PC-3 (cell line): ENCODE measurements at regions not wholly inside any gene's neighbourhood (a gene's known extent, or its start where the extent isn't known, plus 50 kb on each side); places are given as distances from the start of the nearest gene placed in this dataset.

Source experiments
- ATAC-seq: fragments of 200-7000 bp; cut with Tn5 transposase; 2 replicates; pipeline ENCODE4 v1.9.1; 2020; ENCODE audit warnings: mild to moderate bottlenecking, moderate library complexity
- BruUV-seq: library from RNA; stranded (reverse); fragments of 400-500 nt; replicated peaks from 2 replicates; lab custom pipeline; 2021; lab: Mats Ljungman, UMichigan
- CTCF ChIA-PET: fragments of 300-600 bp; sonication (Branson Sonifier 250); formaldehyde crosslinking; loops from one replicate; lab custom pipeline; 2022; ENCODE audit warnings: antibody characterized with exemption; lab: Charles Lee
- POLR2A ChIA-PET: fragments of 300-600 bp; sonication (Branson Sonifier 250); formaldehyde crosslinking; loops from one replicate; lab custom pipeline; 2022; ENCODE audit warnings: antibody characterized with exemption; ENCODE audit not compliant: unreplicated experiment; lab: Charles Lee
- DNase-seq: peaks from one replicate; pipeline ENCODE4 v3.0.0-alpha.2; 2015
- H2AFZ ChIP-seq: fragments of 300-600 bp; sonication (generic); 2 replicates; pipeline ENCODE4 v1.6.0; 2016; ENCODE audit warnings: antibody characterized with exemption, low read length
- H3F3A ChIP-seq: fragments of 300-600 bp; sonication (generic); one replicate; pipeline ENCODE4 v1.6.0; 2017; ENCODE audit warnings: antibody characterized with exemption, low read length, control low read depth, mild to moderate bottlenecking; ENCODE audit not compliant: unreplicated experiment
- H3K27ac ChIP-seq: fragments of 300-600 bp; sonication (generic); 2 replicates; pipeline ENCODE4 v1.5.1; 2016; ENCODE audit warnings: mild to moderate bottlenecking, low read length
- H3K27me3 ChIP-seq: fragments of 300-600 bp; sonication (generic); 2 replicates; pipeline ENCODE4 v1.6.1; 2016; ENCODE audit warnings: low read length, mixed read lengths
- H3K36me3 ChIP-seq: fragments of 300-600 bp; sonication (generic); 2 replicates; pipeline ENCODE4 v1.6.1; 2016; ENCODE audit warnings: low read depth, mixed run types, low read length, mixed read lengths
- H3K4me1 ChIP-seq: fragments of 300-600 bp; sonication (generic); 2 replicates; pipeline ENCODE4 v1.5.1; 2016; ENCODE audit warnings: low read length; ENCODE audit not compliant: insufficient read depth
- H3K4me2 ChIP-seq: fragments of 300-600 bp; sonication (generic); 2 replicates; pipeline ENCODE4 v1.6.0; 2016; ENCODE audit warnings: low read length
- H3K4me3 ChIP-seq: fragments of 300-600 bp; sonication (generic); 2 replicates; pipeline ENCODE4 v1.5.1; 2016; ENCODE audit warnings: mild to moderate bottlenecking, low read length, mixed read lengths
- H3K79me2 ChIP-seq: fragments of 300-600 bp; sonication (generic); 2 replicates; pipeline ENCODE4 v1.6.1; 2017; ENCODE audit warnings: low read length, mixed read lengths
- H3K9ac ChIP-seq: fragments of 300-600 bp; sonication (generic); 2 replicates; pipeline ENCODE4 v1.6.0; 2016; ENCODE audit warnings: mild to moderate bottlenecking, low read length
- H3K9me2 ChIP-seq: fragments of 300-600 bp; sonication (generic); replicated peaks from 2 replicates; pipeline ENCODE4 v1.6.1; 2016; ENCODE audit warnings: mixed run types, low read length, mixed read lengths
- H3K9me3 ChIP-seq: fragments of 300-600 bp; sonication (generic); 2 replicates; pipeline ENCODE4 v1.6.1; 2016; ENCODE audit warnings: low read length, mixed read lengths
- H4K20me1 ChIP-seq: fragments of 300-600 bp; sonication (generic); 2 replicates; pipeline ENCODE4 v1.6.1; 2016; ENCODE audit warnings: low read length, mixed read lengths
- EZH2 ChIP-seq: fragments of 300-600 bp; sonication (generic); IDR thresholded peaks from one replicate; pipeline ENCODE4 v1.6.1; 2017; ENCODE audit warnings: antibody characterized with exemption, mild to moderate bottlenecking, low read length; ENCODE audit not compliant: unreplicated experiment
- EZH2phosphoT487 ChIP-seq: fragments of 300-600 bp; sonication (generic); IDR thresholded peaks from 2 replicates; pipeline ENCODE4 v1.6.1; 2018; ENCODE audit warnings: mild to moderate bottlenecking, antibody characterized with exemption, low read length, borderline replicate concordance
- intact Hi-C: fragments of 100-400 bp; cut with micrococcal nuclease; formaldehyde crosslinking; loops from 2 replicates; pipeline ENCODE4 v1.9.0; 2023
- TF ChIP-seq, protein P1 (sequence below): fragments of 300-600 bp; sonication (generic); conservative IDR thresholded peaks from 2 replicates; pipeline ENCODE4 v1.5.1; 2017; ENCODE audit warnings: antibody characterized with exemption, low read depth, mild to moderate bottlenecking, low read length

- Histone ChIP-seq H3K4me2 (no peak overlapping the region), H3K4me3 (no peak overlapping the region), H3K27ac (no peak overlapping the region), H3K79me2 (no peaks in the 10 kb centered on the region), H2AFZ (no peak overlapping the region), H3F3A (no peaks in the 10 kb centered on the region), H3K9ac (no peak overlapping the region), H4K20me1 (no peaks in the 10 kb centered on the region), H3K4me1 (no peaks in the 10 kb centered on the region), H3K36me3 (no peaks in the 10 kb centered on the region), H3K27me3 (peaks cover 19% of the 10 kb centered on the region; the same call in 1 of the 2 replicates), H3K9me3 (no peaks in the 10 kb centered on the region), H3K9me2 (no peaks in the 10 kb centered on the region)
- DNase-seq (no peak), ATAC-seq (no peak)
- no TSS peak for BruUV-seq
- ChIA-PET CTCF (no interaction called here), POLR2A (no interaction called here)
- TF ChIP-seq EZH2 = no peak
- TF ChIP-seq, protein P1, sequence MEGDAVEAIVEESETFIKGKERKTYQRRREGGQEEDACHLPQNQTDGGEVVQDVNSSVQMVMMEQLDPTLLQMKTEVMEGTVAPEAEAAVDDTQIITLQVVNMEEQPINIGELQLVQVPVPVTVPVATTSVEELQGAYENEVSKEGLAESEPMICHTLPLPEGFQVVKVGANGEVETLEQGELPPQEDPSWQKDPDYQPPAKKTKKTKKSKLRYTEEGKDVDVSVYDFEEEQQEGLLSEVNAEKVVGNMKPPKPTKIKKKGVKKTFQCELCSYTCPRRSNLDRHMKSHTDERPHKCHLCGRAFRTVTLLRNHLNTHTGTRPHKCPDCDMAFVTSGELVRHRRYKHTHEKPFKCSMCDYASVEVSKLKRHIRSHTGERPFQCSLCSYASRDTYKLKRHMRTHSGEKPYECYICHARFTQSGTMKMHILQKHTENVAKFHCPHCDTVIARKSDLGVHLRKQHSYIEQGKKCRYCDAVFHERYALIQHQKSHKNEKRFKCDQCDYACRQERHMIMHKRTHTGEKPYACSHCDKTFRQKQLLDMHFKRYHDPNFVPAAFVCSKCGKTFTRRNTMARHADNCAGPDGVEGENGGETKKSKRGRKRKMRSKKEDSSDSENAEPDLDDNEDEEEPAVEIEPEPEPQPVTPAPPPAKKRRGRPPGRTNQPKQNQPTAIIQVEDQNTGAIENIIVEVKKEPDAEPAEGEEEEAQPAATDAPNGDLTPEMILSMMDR = no peak
- no peak for TF ChIP-seq EZH2phosphoT487
- intact Hi-C loops = no loop called here
These were observed 147.1 kb upstream of the GRIK3 start for GRCh38 chr1:37181425-37181824.

DNA sequence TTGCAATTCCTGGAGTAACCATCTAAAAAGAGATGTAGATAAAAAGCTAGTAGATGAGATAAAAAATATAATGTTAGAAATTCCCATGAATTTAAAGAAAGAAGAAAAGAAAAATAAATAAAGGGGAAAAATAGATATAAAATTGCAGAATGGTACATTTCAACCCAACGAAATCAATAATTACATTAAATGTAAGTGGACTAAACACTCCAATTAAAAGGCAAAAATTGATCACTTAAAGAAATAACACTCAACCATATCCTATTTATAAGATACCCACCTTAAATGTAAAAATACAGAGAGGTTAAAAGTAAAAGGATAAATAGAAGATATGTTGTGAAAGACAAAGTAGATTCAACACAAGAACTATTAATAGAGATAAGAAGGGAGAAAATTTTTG, 150.5 kb upstream of the GRIK3 start:
- Histone ChIP-seq H3K27me3 (peaks cover 19% of the 10 kb centered on the region; the same call in 1 of the 2 replicates), H3F3A (no peaks in the 10 kb centered on the region), H3K27ac (no peak overlapping the region), H3K79me2 (no peaks in the 10 kb centered on the region), H3K4me2 (no peak overlapping the region), H3K36me3 (no peaks in the 10 kb centered on the region), H3K9me3 (no peaks in the 10 kb centered on the region), H4K20me1 (no peaks in the 10 kb centered on the region), H3K9me2 (no peaks in the 10 kb centered on the region), H2AFZ (no peak overlapping the region), H3K4me3 (no peak overlapping the region), H3K9ac (no peak overlapping the region), H3K4me1 (no peaks in the 10 kb centered on the region)
- TF ChIP-seq EZH2 = no peak
- TF ChIP-seq, protein P1 = no peak
- no TSS peak for BruUV-seq
- ChIA-PET CTCF (no interaction called here), POLR2A (no interaction called here)
- intact Hi-C loops = no loop called here
- ATAC-seq (no peak), DNase-seq (no peak)

DNA sequence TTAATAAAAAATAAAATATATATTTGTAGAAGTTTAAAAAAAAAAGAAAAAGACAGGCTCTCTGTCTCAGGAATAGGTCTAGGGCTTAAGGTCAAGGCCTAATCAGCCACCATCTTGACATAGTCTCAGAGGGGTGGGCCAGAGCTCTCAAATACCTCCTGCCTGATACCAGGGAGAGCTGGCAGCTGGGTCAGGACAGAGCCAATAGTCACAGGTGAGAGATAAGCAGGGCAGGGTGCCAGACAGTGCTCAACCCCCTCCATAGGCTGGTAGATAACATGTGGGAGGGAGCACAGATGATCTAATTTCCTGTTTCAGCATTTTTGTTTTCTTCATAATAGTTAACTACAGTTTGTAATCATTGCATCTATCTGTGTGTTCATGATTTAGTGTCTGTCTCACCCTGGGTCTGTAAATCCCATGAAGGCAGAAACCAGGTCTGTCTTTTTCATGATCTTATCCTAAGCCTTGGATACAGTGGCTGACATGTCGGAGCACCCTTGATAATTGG, 152.0 kb upstream of the GRIK3 start:
- no peak overlapping the region for H3K9ac ChIP-seq
- H4K20me1 ChIP-seq = no peaks in the 10 kb centered on the region
- no peak overlapping the region for H3K27ac ChIP-seq
- no peaks in the 10 kb centered on the region for H3K9me3 ChIP-seq
- ATAC-seq (no peak), DNase-seq (no peak)
- BruUV-seq = no TSS peak
- no peak overlapping the region for H3K4me2 ChIP-seq
- H3K79me2 ChIP-seq = no peaks in the 10 kb centered on the region
- ChIA-PET CTCF (interaction anchor here (0.6 kb wide), 1 partner anchor 186 kb away, joined by 3 read pairs; no protein-coding TSS in a partner anchor), POLR2A (no interaction called here)
- intact Hi-C loops = no loop called here
- H3K4me1 ChIP-seq = no peaks in the 10 kb centered on the region
- H3F3A ChIP-seq = no peaks in the 10 kb centered on the region
- no peak overlapping the region for H3K4me3 ChIP-seq
- H3K27me3 ChIP-seq = peaks cover 22% of the 10 kb centered on the region
- H2AFZ ChIP-seq = no peak overlapping the region
- TF ChIP-seq, protein P1 = no peak
- TF ChIP-seq EZH2phosphoT487 (no peak), EZH2 (no peak)
- H3K36me3 ChIP-seq = no peaks in the 10 kb centered on the region
- no peaks in the 10 kb centered on the region for H3K9me2 ChIP-seq
